Gastroesophageal sphincter (tissue), 3 donors: ENCODE measurements at regions not wholly inside any gene's neighbourhood (a gene's known extent, or its start where the extent isn't known, plus 50 kb on each side); places are given as distances from the start of the nearest gene placed in this dataset.

Source experiments
- POLR2A ChIP-seq, 2 donors: fragments of 450-650 bp; IDR thresholded peaks; one replicate each; pipeline ENCODE4 v1.6.1; 2017; ENCODE audit warnings: antibody characterized with exemption in 2 of 2, mild to moderate bottlenecking in 2 of 2, moderate library complexity in 1 of 2
- TF ChIP-seq, protein P1 (sequence below), 4 experiments: fragments of 200-600 bp in 2 of 4; fragments of 450-650 bp in 2 of 4; sonication (generic) in 1 of 4; IDR thresholded peaks; one replicate each; pipeline ENCODE4 v1.5.1; 2017 to 2019; ENCODE audit warnings: antibody characterized with exemption in 4 of 4, mild to moderate bottlenecking in 2 of 4, moderate library complexity in 2 of 4

DNA sequence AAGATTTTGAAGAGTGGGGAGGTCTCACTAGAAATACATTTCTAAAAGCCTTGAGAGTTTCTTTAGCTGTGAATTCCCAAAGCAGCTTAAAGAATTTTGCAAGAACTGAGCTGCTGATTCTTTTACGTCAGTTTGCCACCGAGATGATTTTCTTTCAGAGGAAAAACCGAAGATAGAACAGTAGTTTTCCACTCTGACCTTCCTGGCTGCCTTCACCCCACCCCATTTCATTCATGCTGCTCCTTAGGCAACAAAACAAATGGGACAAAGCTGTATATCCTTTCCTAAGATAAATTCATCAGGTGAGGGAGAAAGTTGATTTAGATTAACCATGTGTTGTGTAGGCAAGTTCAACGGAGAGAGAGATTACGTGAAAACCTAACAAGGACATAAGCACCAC lies 947.0 kb downstream of the GALC start:
- TF ChIP-seq, protein P1, sequence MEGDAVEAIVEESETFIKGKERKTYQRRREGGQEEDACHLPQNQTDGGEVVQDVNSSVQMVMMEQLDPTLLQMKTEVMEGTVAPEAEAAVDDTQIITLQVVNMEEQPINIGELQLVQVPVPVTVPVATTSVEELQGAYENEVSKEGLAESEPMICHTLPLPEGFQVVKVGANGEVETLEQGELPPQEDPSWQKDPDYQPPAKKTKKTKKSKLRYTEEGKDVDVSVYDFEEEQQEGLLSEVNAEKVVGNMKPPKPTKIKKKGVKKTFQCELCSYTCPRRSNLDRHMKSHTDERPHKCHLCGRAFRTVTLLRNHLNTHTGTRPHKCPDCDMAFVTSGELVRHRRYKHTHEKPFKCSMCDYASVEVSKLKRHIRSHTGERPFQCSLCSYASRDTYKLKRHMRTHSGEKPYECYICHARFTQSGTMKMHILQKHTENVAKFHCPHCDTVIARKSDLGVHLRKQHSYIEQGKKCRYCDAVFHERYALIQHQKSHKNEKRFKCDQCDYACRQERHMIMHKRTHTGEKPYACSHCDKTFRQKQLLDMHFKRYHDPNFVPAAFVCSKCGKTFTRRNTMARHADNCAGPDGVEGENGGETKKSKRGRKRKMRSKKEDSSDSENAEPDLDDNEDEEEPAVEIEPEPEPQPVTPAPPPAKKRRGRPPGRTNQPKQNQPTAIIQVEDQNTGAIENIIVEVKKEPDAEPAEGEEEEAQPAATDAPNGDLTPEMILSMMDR (IDR thresholded peaks at IDR 0.05) = no peak
- no peak for TF ChIP-seq POLR2A (IDR thresholded peaks at IDR 0.05)
